ENCODE measurements at regions not wholly inside any gene's neighbourhood (a gene's known extent, or its start where the extent isn't known, plus 50 kb on each side); places are given as distances from the start of the nearest gene placed in this dataset.

DNA sequence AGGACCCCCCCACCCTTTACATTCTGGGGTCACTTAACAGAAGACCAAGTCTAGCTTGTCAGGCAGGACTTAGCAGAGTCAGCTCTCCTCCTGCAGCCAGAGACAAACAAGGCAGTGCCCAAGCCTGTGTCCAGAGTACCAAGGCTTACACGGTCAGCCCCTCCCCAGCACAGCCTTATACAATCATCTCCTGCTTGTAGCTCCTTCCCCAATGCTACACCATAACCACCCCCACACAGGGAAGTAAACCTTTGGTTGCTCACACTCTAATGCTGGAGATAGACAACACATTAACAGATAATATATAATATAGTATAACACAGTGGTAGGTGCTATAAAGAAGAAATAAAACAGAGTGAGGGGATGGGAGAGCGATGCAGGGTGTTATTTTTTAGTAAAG is 175.4 kb upstream of the PWP1 start:
- TF ChIP-seq, protein P1, sequence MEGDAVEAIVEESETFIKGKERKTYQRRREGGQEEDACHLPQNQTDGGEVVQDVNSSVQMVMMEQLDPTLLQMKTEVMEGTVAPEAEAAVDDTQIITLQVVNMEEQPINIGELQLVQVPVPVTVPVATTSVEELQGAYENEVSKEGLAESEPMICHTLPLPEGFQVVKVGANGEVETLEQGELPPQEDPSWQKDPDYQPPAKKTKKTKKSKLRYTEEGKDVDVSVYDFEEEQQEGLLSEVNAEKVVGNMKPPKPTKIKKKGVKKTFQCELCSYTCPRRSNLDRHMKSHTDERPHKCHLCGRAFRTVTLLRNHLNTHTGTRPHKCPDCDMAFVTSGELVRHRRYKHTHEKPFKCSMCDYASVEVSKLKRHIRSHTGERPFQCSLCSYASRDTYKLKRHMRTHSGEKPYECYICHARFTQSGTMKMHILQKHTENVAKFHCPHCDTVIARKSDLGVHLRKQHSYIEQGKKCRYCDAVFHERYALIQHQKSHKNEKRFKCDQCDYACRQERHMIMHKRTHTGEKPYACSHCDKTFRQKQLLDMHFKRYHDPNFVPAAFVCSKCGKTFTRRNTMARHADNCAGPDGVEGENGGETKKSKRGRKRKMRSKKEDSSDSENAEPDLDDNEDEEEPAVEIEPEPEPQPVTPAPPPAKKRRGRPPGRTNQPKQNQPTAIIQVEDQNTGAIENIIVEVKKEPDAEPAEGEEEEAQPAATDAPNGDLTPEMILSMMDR (conservative IDR thresholded peaks at IDR 0.05; ENCODE audit: low read depth, low read length): no peak
- no peak for TF ChIP-seq EZH2 (IDR thresholded peaks at IDR 0.05; ENCODE audit: low read length, unreplicated experiment)

Measured in PC-3 (cell line).